CD4-positive, CD25-positive, alpha-beta regulatory T cell (primary cell): ENCODE measurements at regions not wholly inside any gene's neighbourhood (a gene's known extent, or its start where the extent isn't known, plus 50 kb on each side); places are given as distances from the start of the nearest gene placed in this dataset.

ENCODE experiments used
- ATAC-seq, 2 donors: fragments of 150-1000 bp; cut with Tn5 transposase; one replicate each; pipeline ENCODE4 v1.10.0; 2021; ENCODE audit warnings: low read depth in 2 of 2, moderate number of reproducible peaks in 2 of 2, moderate library complexity in 1 of 2
- DNase-seq, 3 donors: peaks; one replicate each; pipeline versions ENCODE4 v3.0.0 to v3.0.0-alpha.2; 2012 to 2022; ENCODE audit warnings: mixed read lengths in 1 of 3
- H3K27ac ChIP-seq: one replicate; pipeline ENCODE4 v1.7.0; 2013; ENCODE audit warnings: mild to moderate bottlenecking, low read length; ENCODE audit not compliant: insufficient read depth, poor library complexity, severe bottlenecking
- H3K27me3 ChIP-seq: one replicate; pipeline ENCODE4 v1.7.0; 2013; ENCODE audit warnings: low read length; ENCODE audit not compliant: control insufficient read depth, insufficient read depth
- H3K36me3 ChIP-seq: one replicate; pipeline ENCODE4 v1.7.0; 2013; ENCODE audit warnings: mild to moderate bottlenecking, low read length, moderate library complexity; ENCODE audit not compliant: control insufficient read depth, insufficient read depth
- H3K4me1 ChIP-seq: 2 replicates; pipeline ENCODE4 v1.7.0; 2013; ENCODE audit warnings: mild to moderate bottlenecking, low read length; ENCODE audit not compliant: insufficient read depth, control insufficient read depth, poor library complexity, severe bottlenecking
- H3K4me3 ChIP-seq: one replicate; pipeline ENCODE4 v1.7.0; 2013; ENCODE audit warnings: low read depth, mild to moderate bottlenecking, low read length, moderate library complexity
- H3K9me3 ChIP-seq, 2 experiments: 1 replicate in 1 of 2; 2 replicates in 1 of 2; pipeline ENCODE4 v1.7.0; 2013; ENCODE audit warnings: low read length in 2 of 2, mild to moderate bottlenecking in 1 of 2, moderate library complexity in 1 of 2; ENCODE audit not compliant: control insufficient read depth in 2 of 2
- H3K27ac Mint-ChIP-seq, 3 donors: one replicate each; pipeline ENCODE4 v1.8.0; 2020 to 2022; ENCODE audit warnings: mild to moderate bottlenecking in 3 of 3, mixed read lengths in 3 of 3, moderate library complexity in 2 of 3
- H3K27me3 Mint-ChIP-seq: one replicate; pipeline ENCODE4 v1.8.0; 2022; ENCODE audit warnings: mild to moderate bottlenecking, mixed read lengths
- H3K36me3 Mint-ChIP-seq: one replicate; pipeline ENCODE4 v1.8.0; 2020; ENCODE audit warnings: mixed read lengths
- H3K4me1 Mint-ChIP-seq, 4 donors: one replicate each; pipeline ENCODE4 v1.8.0; 2020 to 2022; ENCODE audit warnings: mixed read lengths in 4 of 4, mild to moderate bottlenecking in 1 of 4
- H3K4me3 Mint-ChIP-seq, 4 donors: one replicate each; pipeline ENCODE4 v1.8.0; 2020 to 2022; ENCODE audit warnings: mild to moderate bottlenecking in 4 of 4, mixed read lengths in 4 of 4, moderate library complexity in 3 of 4
- H3K9me3 Mint-ChIP-seq, 7 donors: one replicate each; pipeline ENCODE4 v1.8.0; 2020 to 2022; ENCODE audit warnings: mixed read lengths in 7 of 7, mild to moderate bottlenecking in 3 of 7, moderate library complexity in 2 of 7

DNA sequence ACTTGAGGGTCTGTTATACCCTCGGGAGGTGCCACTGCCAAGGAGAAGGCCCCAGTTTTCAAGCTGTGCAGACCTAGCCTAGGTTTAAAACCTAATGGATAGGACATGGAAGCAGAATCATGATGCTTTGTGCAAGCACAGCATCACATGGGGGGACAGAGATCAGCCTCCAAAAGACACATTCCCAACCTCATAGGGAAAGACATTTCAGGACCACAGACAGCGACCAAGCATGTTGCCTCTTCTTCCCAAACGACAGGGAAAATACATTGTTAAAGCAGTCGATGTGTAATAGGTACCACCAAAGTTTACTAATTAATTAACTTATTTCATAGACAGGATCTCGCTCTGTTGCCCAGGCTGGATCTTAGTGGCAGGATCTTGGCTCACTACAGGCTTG is 573.9 kb downstream of the TCERG1L start:
- no peak for DNase-seq
- H3K27ac Mint-ChIP-seq, result no peak overlapping the region
- H3K4me3 ChIP-seq, result no peak overlapping the region
- H3K9me3 ChIP-seq, result no peaks in the 10 kb centered on the region
- H3K27me3 ChIP-seq, result no peaks in the 10 kb centered on the region
- H3K27ac ChIP-seq, result no peak overlapping the region
- no peaks in the 10 kb centered on the region for H3K36me3 Mint-ChIP-seq
- ATAC-seq, result no peak
- peaks cover 0 to 4% (median 2%) of the 10 kb centered on the region in 7 donors for H3K9me3 Mint-ChIP-seq
- H3K4me1 Mint-ChIP-seq, result no peaks in the 10 kb centered on the region
- no peaks in the 10 kb centered on the region for H3K36me3 ChIP-seq
- no peak overlapping the region for H3K4me3 Mint-ChIP-seq
- no peaks in the 10 kb centered on the region for H3K27me3 Mint-ChIP-seq
- no peaks in the 10 kb centered on the region for H3K4me1 ChIP-seq

DNA sequence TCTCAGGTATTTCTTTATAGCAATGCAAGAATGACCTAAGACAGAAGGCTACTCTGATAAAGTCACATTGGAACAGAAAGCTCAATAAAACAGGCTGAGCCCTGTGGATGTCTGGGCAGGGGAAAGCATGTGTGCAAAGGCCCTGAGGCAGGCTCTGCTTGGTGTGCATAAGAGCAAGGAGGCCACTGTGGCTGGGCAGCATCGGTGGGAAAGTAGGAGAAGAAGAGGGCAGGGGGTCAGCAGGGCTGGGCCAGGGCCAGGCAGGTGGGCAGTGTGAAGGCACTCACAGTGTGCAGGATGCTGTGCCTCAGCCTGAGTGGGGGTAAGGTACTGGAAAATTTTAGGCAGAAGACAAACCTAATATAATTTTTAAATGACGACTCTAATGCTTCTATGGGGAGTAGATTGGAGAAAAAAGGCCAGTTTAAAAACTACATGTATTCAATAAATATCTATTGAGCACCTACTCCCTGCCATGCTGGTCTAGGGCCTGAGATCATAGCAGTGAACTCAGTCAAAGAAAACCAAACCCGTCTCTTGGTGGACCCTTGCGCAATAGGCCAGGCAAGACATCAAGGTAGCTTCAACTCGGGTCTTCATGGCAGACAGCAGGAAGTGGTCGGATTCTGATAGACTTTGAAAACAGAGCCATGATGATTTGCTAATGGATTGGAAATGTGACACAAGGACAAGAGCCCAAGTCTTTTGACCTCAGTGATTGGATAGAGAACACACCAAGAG is 572.3 kb downstream of the TCERG1L start:
- Mint-ChIP-seq H3K9me3 (peaks cover 0 to 4% (median under 1%) of the 10 kb centered on the region in 7 donors), H3K4me3 (no peak overlapping the region), H3K36me3 (no peaks in the 10 kb centered on the region), H3K4me1 (no peaks in the 10 kb centered on the region), H3K27me3 (no peaks in the 10 kb centered on the region), H3K27ac (no peak overlapping the region)
- Histone ChIP-seq H3K9me3 (no peaks in the 10 kb centered on the region), H3K27ac (no peak overlapping the region), H3K27me3 (no peaks in the 10 kb centered on the region), H3K36me3 (no peaks in the 10 kb centered on the region), H3K4me3 (no peak overlapping the region), H3K4me1 (no peaks in the 10 kb centered on the region)
- no peak for DNase-seq
- no peak for ATAC-seq

DNA sequence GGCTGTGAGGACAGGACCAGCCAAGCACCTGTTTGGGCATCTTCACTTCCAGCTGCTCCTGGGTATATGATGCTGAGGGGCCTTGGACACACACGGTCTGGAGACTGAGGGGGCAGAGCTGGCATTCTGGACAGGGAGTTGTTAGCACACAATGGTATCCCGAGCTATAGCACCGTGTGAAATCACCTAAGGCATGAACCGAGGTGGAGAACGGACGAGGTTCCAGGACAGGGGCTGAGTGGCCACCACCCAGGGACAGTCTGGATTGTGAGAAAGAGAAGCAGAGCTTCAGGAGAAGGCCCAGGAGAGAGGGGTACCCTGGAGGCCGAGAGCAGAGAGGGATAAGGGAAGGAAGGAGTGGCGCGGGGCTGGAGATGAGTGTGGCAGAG is 571.8 kb downstream of the TCERG1L start:
- DNase-seq (no peak), ATAC-seq (no peak)
- Mint-ChIP-seq H3K4me1 (no peaks in the 10 kb centered on the region), H3K9me3 (peaks cover 0 to 4% (median 0%) of the 10 kb centered on the region in 7 donors), H3K36me3 (no peaks in the 10 kb centered on the region), H3K27me3 (no peaks in the 10 kb centered on the region), H3K4me3 (no peak overlapping the region), H3K27ac (peak overlapping the region in 1 of 3 donors; percentile 14)
- no peak overlapping the region for H3K27ac ChIP-seq
- H3K4me3 ChIP-seq, result no peak overlapping the region
- no peaks in the 10 kb centered on the region for H3K27me3 ChIP-seq
- no peaks in the 10 kb centered on the region for H3K4me1 ChIP-seq
- H3K36me3 ChIP-seq, result no peaks in the 10 kb centered on the region
- H3K9me3 ChIP-seq, result no peaks in the 10 kb centered on the region

DNA sequence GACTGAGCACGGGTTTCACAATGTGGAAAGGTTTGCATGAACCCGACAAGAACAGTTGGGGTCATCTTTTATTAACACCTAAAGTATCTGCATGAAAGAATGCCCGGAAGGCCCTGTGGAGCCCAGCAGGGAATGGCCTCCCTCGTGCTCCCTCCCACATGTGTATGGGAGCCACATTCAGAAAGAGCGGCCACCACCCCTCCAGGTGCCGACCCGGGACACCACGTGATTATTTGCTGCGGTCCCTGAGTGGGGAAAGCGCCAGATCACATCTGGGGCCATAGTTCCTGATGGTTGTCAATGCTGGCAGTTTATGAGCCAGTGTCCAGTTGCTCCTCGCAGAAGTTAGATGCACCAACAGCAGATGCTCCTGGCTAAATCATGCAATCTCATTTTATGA is 571.4 kb downstream of the TCERG1L start:
- Histone ChIP-seq H3K36me3 (no peaks in the 10 kb centered on the region), H3K4me1 (no peaks in the 10 kb centered on the region), H3K9me3 (no peaks in the 10 kb centered on the region), H3K27ac (no peak overlapping the region), H3K27me3 (no peaks in the 10 kb centered on the region), H3K4me3 (no peak overlapping the region)
- H3K4me3 Mint-ChIP-seq, result no peak overlapping the region
- DNase-seq (no peak), ATAC-seq (no peak)
- H3K9me3 Mint-ChIP-seq, result peaks cover 0 to 4% (median 0%) of the 10 kb centered on the region in 7 donors
- H3K36me3 Mint-ChIP-seq, result no peaks in the 10 kb centered on the region
- H3K4me1 Mint-ChIP-seq, result no peaks in the 10 kb centered on the region
- no peaks in the 10 kb centered on the region for H3K27me3 Mint-ChIP-seq
- H3K27ac Mint-ChIP-seq, result peak overlapping the region in 1 of 3 donors; percentile 14

DNA sequence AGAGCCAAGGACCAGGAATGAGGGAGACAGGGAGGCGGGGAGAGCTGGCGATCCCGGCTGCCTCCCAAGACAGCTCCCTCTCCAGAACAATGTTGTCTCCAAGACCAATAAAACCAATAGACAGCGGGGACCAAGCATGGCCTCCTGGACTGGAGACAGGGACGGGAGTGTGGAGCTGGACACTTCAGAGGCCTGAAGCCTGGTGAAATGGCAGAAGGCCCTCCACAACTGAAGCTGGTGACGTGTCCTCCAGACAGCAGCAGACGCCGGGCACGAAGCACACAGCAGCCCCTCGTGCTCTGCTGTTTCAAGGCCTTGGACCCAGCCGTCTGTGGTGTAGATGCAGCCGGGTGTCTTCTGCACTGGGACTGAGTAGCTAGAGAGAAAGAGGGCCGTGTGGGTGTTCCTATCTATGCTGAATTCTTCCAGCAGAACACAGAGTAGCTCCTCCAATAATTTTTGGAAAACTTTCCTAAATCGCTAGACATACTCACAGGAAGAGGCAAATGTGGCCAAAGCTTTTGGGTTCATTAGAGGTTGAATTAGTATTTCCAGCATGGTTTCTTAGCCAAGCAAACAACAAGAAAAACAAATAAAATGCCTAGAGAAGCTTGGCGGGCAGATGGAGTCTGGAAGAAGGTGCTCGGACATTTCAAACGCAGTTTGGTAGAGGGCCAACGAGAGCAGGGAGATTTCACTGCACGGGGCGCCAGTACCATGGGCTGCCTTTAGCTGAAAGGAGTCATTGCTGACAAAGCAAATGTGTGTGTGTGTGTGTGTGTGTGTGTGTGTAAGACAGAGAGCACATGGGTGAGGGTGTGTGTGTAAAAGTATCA is 570.4 kb downstream of the TCERG1L start:
- Histone ChIP-seq H3K9me3 (no peaks in the 10 kb centered on the region), H3K27ac (no peak overlapping the region), H3K4me1 (no peaks in the 10 kb centered on the region), H3K36me3 (no peaks in the 10 kb centered on the region), H3K27me3 (no peaks in the 10 kb centered on the region), H3K4me3 (no peak overlapping the region)
- H3K4me3 Mint-ChIP-seq, result no peak overlapping the region
- H3K4me1 Mint-ChIP-seq, result no peaks in the 10 kb centered on the region
- peaks cover 0 to 4% (median 0%) of the 10 kb centered on the region in 7 donors for H3K9me3 Mint-ChIP-seq
- ATAC-seq (no peak), DNase-seq (no peak)
- no peaks in the 10 kb centered on the region for H3K27me3 Mint-ChIP-seq
- no peak overlapping the region for H3K27ac Mint-ChIP-seq
- H3K36me3 Mint-ChIP-seq, result no peaks in the 10 kb centered on the region

DNA sequence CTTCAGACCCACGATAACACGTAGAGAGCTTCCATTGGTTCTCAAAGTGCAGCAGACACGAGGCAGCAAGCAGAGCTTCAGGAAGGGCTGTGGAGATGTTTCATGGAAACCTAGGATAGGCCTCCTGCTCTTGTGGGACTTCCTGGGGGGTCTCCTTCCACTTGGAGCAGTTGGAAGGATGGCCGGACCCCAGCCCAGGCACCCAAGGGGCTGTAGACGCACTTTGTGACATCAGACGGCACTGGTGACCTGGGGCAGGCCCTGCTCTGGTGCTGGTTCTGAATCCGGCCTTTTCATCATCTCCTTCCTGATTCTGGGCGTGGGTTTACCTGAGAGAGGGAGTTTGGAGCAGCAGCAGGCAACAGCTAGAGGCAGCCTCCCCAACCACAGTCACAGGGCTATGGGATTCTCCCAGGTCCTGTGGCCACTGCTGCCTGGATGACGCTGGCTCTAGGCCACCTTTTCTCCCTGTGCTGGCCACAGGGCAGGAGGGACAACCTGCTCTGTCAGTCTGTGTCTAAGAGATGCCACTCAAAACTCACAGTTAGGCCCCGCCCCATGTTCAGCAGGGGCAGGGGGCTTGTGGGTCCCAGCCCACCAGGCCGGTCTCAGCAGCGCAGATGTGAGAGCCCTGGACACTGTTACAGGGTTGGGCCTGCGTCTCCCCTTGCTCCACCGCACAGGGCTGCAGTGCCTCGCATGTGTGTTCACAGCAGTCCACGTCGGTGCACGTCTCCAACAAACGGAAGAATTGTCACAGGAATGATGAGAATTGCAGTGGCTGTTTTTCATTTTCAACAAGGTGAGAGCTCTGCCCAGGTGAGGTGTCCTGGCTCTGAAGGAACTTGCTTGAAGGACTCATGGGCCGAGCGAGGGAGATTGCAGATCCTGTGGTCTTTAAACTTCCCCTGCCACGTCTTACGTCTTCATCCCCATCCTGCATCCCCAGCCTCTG is 569.3 kb downstream of the TCERG1L start:
- H3K27me3 Mint-ChIP-seq, result no peaks in the 10 kb centered on the region
- no peaks in the 10 kb centered on the region for H3K9me3 ChIP-seq
- H3K9me3 Mint-ChIP-seq, result peaks cover 0 to 4% (median 0%) of the 10 kb centered on the region in 7 donors
- H3K27me3 ChIP-seq, result no peaks in the 10 kb centered on the region
- ATAC-seq (no peak), DNase-seq (no peak)
- H3K4me1 ChIP-seq, result no peaks in the 10 kb centered on the region
- H3K36me3 ChIP-seq, result no peaks in the 10 kb centered on the region
- no peak overlapping the region for H3K4me3 Mint-ChIP-seq
- H3K27ac ChIP-seq, result no peak overlapping the region
- H3K27ac Mint-ChIP-seq, result no peak overlapping the region
- H3K4me3 ChIP-seq, result no peak overlapping the region
- H3K4me1 Mint-ChIP-seq, result no peaks in the 10 kb centered on the region
- H3K36me3 Mint-ChIP-seq, result no peaks in the 10 kb centered on the region

DNA sequence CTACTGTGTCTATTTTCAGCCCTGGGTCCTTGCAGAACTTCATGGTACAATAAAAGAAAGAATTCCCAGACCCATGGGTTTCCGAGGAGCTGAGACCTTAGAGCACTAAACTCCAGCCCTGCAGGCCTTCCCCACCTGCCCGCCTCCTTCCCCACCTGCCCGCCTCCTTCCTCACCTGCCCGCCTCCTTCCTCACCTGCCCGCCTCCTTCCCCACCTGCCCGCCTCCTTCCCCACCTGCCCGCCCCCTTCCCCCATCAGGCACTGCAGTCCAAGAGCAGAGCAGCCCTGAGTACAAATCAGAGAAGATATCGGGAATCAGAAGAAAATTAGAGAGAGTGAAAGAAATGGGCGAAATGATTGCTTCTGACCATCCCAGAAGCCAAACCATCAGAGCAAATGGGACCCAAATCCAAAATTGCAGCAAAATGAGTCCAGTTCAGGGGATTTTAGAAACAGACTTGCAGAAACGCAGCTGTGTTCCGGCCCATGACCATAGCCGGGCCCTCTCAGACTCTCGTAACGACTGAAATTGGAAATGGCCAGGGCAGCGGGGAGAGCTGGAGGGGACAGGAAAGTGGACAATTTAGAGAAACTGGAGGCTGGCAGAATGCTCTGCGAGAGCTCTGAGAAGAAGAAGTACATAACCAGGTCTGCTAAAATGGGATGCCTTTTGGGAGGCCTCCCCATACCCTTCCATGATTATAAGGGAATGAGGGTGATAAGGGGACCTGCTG is 568.4 kb downstream of the TCERG1L start:
- H3K4me3 Mint-ChIP-seq, result no peak overlapping the region
- no peak overlapping the region for H3K27ac Mint-ChIP-seq
- peaks cover 4% of the 10 kb centered on the region for H3K27me3 Mint-ChIP-seq
- H3K4me3 ChIP-seq, result no peak overlapping the region
- no peak for ATAC-seq
- no peaks in the 10 kb centered on the region for H3K36me3 ChIP-seq
- no peaks in the 10 kb centered on the region for H3K36me3 Mint-ChIP-seq
- H3K4me1 ChIP-seq, result no peaks in the 10 kb centered on the region
- no peaks in the 10 kb centered on the region for H3K9me3 ChIP-seq
- H3K27me3 ChIP-seq, result no peaks in the 10 kb centered on the region
- no peaks in the 10 kb centered on the region for H3K4me1 Mint-ChIP-seq
- peaks cover 0 to 4% (median 0%) of the 10 kb centered on the region in 7 donors for H3K9me3 Mint-ChIP-seq
- no peak overlapping the region for H3K27ac ChIP-seq
- no peak for DNase-seq
